ENCODE measurements at regions not wholly inside any gene's neighbourhood (a gene's known extent, or its start where the extent isn't known, plus 50 kb on each side); places are given as distances from the start of the nearest gene placed in this dataset.
"Not testable (repeated sequence)": the region's sequence is repeated elsewhere in the genome, so short reads cannot be mapped to it uniquely, and the experiment has no call there.

DNA sequence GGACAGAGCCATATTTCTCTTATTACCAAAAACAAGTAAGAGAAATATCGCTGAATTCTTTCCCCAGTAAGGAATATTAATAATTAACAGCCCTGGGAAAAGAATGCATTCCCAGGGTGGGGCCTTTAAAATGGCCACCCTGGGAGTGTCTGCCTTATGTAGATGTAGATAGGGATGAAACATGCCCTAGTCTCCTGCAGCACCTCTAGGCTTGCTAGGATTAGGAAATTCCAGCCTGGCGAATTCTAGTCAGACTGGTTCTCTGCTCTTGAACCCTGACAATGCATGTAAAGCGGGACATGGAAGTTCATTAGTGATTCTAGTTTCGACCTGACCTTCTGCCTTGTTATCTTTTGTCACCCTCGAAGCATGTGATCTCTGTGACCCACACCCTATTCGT lies 405.2 kb upstream of the MAP2 start:
- WGBS (ENCODE audit: insufficient coverage), result 97% methylated on average over 4 of the region's 6 CpGs
- POLR2A ChIA-PET, CTCF ChIA-PET: not testable (repeated sequence)

DNA sequence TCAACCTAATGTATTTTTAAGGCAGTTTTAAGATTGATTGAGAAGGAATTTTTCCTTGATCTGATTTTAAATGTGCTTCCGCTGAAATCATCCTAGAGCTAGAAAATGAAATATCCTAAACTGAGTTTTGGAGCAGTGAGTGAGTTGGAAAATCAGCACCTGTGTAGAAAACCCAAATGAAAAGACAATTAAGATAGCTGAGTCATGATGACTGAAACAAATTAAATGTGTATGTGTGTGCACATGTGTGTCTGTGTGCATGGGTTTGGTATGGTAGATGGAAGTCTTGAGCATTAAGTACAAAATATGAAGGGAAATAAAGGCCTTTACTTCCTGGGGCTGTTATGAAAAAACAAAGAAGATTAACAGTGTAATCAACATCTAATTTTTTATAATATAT lies 394.6 kb upstream of the MAP2 start:
- H3K27ac ChIP-seq (ENCODE audit: insufficient read depth in 1 of 2, low read depth in 1 of 2, low read length in 2 of 2, poor library complexity in 1 of 2, severe bottlenecking in 2 of 2), result no peak overlapping the region
- H3K4me1 ChIP-seq (ENCODE audit: control extremely low read depth in 1 of 4, control insufficient read depth in 4 of 4, insufficient read depth in 4 of 4, low read length in 3 of 4), result no peaks in the 10 kb centered on the region
- H3K27me3 ChIP-seq (replicated peaks in 2 of 5; ENCODE audit: control insufficient read depth in 4 of 5, insufficient read depth in 5 of 5, low read length in 4 of 5), result no peaks in the 10 kb centered on the region
- no peaks in the 10 kb centered on the region for H3K9me3 ChIP-seq (ENCODE audit: control extremely low read depth in 1 of 5, control insufficient read depth in 4 of 5, insufficient read depth in 2 of 5, low read depth in 1 of 5, low read length in 4 of 5)
- no peaks in the 10 kb centered on the region for H3K36me3 ChIP-seq (ENCODE audit: control insufficient read depth in 4 of 4, insufficient read depth in 4 of 4, low read length in 3 of 4)
- WGBS (ENCODE audit: insufficient coverage), result 86% methylated on average over 1 of the region's 1 CpG
- ChIA-PET CTCF (no interaction called here), POLR2A (no interaction called here)
- H3K4me3 ChIP-seq (ENCODE audit: control insufficient read depth in 1 of 7, extremely low read depth in 1 of 7, insufficient read depth in 4 of 7, low read depth in 2 of 7, low read length in 6 of 7), result no peak overlapping the region
- DNase-seq, result no peak

More for the DNA sequence above, 405.2 kb upstream of the MAP2 start:
- not testable (repeated sequence) for H3K4me1 ChIP-seq (ENCODE audit: control extremely low read depth in 1 of 4, control insufficient read depth in 4 of 4, insufficient read depth in 4 of 4, low read length in 3 of 4); H3K27ac ChIP-seq (ENCODE audit: insufficient read depth in 1 of 2, low read depth in 1 of 2, low read length in 2 of 2, poor library complexity in 1 of 2, severe bottlenecking in 2 of 2); H3K4me3 ChIP-seq (ENCODE audit: control insufficient read depth in 1 of 7, extremely low read depth in 1 of 7, insufficient read depth in 4 of 7, low read depth in 2 of 7, low read length in 6 of 7); H3K9me3 ChIP-seq (ENCODE audit: control extremely low read depth in 1 of 5, control insufficient read depth in 4 of 5, insufficient read depth in 2 of 5, low read depth in 1 of 5, low read length in 4 of 5); DNase-seq; H3K27me3 ChIP-seq (replicated peaks in 2 of 5; ENCODE audit: control insufficient read depth in 4 of 5, insufficient read depth in 5 of 5, low read length in 4 of 5); H3K36me3 ChIP-seq (ENCODE audit: control insufficient read depth in 4 of 4, insufficient read depth in 4 of 4, low read length in 3 of 4)

DNA sequence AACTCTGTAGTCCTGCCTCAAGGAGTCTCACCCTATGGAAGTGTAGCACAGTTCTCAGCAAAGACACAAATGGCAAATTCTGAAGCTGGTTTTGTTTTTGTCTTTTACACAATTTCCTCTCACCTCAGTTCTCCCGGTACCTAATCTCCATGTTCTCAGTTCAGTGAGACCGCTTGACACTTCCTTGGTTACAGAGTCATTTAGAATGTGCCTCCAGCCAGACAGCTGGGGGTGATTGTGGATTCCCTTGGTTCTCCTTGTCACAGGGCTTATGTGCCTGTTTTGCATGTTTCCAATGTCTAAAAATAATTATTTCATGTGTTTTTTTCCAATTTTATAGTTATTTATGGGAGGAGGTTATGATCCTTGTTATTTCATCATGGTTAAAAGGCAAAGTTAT lies 379.5 kb upstream of the MAP2 start:
- no CpG with 5 or more reads among the region's 2 CpGs for WGBS (ENCODE audit: insufficient coverage)
- POLR2A ChIA-PET, result no interaction called here

DNA sequence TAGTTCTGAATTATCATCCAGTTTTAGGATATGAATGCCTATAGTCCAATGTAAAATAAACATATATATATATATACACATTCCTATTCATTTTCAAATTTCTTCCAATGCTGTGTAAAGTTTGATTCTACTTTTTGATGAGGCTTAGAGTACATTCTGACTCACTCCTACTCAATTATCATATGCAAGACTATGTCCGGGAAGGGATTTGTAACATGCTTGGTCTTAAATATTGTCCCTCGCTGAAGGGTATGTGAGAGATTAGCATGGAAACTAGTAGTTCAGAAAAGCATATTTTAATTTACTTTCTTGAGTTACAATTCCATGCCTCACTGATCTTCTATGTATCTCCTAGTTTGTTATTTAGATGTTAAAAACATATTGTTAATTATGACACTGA lies 377.7 kb upstream of the MAP2 start:
- no peaks in the 10 kb centered on the region for H3K36me3 ChIP-seq (ENCODE audit: control insufficient read depth in 4 of 4, insufficient read depth in 4 of 4, low read length in 3 of 4)
- H3K27me3 ChIP-seq (replicated peaks in 2 of 5; ENCODE audit: control insufficient read depth in 4 of 5, insufficient read depth in 5 of 5, low read length in 4 of 5), result no peaks in the 10 kb centered on the region
- no peak for DNase-seq
- CTCF ChIA-PET, result no interaction called here
- no CpG with 5 or more reads among the region's 2 CpGs for WGBS (ENCODE audit: insufficient coverage)
- H3K4me3 ChIP-seq (ENCODE audit: control insufficient read depth in 1 of 7, extremely low read depth in 1 of 7, insufficient read depth in 4 of 7, low read depth in 2 of 7, low read length in 6 of 7), result no peak overlapping the region
- POLR2A ChIA-PET, result no interaction called here
- no peaks in the 10 kb centered on the region for H3K9me3 ChIP-seq (ENCODE audit: control extremely low read depth in 1 of 5, control insufficient read depth in 4 of 5, insufficient read depth in 2 of 5, low read depth in 1 of 5, low read length in 4 of 5)
- no peaks in the 10 kb centered on the region for H3K4me1 ChIP-seq (ENCODE audit: control extremely low read depth in 1 of 4, control insufficient read depth in 4 of 4, insufficient read depth in 4 of 4, low read length in 3 of 4)
- no peak overlapping the region for H3K27ac ChIP-seq (ENCODE audit: insufficient read depth in 1 of 2, low read depth in 1 of 2, low read length in 2 of 2, poor library complexity in 1 of 2, severe bottlenecking in 2 of 2)

More for the DNA sequence above, 379.5 kb upstream of the MAP2 start:
- Histone ChIP-seq H3K4me1 (ENCODE audit: control extremely low read depth in 1 of 4, control insufficient read depth in 4 of 4, insufficient read depth in 4 of 4, low read length in 3 of 4) (no peaks in the 10 kb centered on the region), H3K9me3 (ENCODE audit: control extremely low read depth in 1 of 5, control insufficient read depth in 4 of 5, insufficient read depth in 2 of 5, low read depth in 1 of 5, low read length in 4 of 5) (no peaks in the 10 kb centered on the region), H3K4me3 (ENCODE audit: control insufficient read depth in 1 of 7, extremely low read depth in 1 of 7, insufficient read depth in 4 of 7, low read depth in 2 of 7, low read length in 6 of 7) (no peak overlapping the region), H3K36me3 (ENCODE audit: control insufficient read depth in 4 of 4, insufficient read depth in 4 of 4, low read length in 3 of 4) (no peaks in the 10 kb centered on the region), H3K27ac (ENCODE audit: insufficient read depth in 1 of 2, low read depth in 1 of 2, low read length in 2 of 2, poor library complexity in 1 of 2, severe bottlenecking in 2 of 2) (no peak overlapping the region), H3K27me3 (replicated peaks in 2 of 5; ENCODE audit: control insufficient read depth in 4 of 5, insufficient read depth in 5 of 5, low read length in 4 of 5) (no peaks in the 10 kb centered on the region)
- CTCF ChIA-PET, result no interaction called here
- no peak for DNase-seq

DNA sequence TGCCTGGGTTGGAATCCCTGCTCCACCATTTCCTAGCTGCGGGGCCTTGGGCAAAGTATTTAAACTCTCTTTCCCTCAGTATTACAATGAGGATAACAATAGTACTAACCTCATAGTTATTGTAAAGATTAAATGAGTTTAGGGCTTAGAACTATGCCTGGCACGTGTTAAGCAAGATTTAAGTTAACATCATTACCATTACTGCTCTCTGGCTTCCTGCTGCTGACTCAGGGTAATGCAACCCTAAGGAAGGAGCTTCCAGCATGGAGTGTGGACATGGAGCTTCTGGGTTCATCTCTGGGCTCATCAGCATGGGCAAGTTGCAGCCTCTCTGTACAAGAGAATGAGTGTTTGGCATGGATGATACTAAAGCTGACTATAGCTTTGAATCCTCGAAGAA lies 374.2 kb upstream of the MAP2 start:
- ChIA-PET CTCF (no interaction called here), POLR2A (no interaction called here)
- Histone ChIP-seq H3K27ac (ENCODE audit: insufficient read depth in 1 of 2, low read depth in 1 of 2, low read length in 2 of 2, poor library complexity in 1 of 2, severe bottlenecking in 2 of 2) (no peak overlapping the region), H3K9me3 (ENCODE audit: control extremely low read depth in 1 of 5, control insufficient read depth in 4 of 5, insufficient read depth in 2 of 5, low read depth in 1 of 5, low read length in 4 of 5) (no peaks in the 10 kb centered on the region), H3K4me1 (ENCODE audit: control extremely low read depth in 1 of 4, control insufficient read depth in 4 of 4, insufficient read depth in 4 of 4, low read length in 3 of 4) (no peaks in the 10 kb centered on the region), H3K27me3 (replicated peaks in 2 of 5; ENCODE audit: control insufficient read depth in 4 of 5, insufficient read depth in 5 of 5, low read length in 4 of 5) (no peaks in the 10 kb centered on the region), H3K36me3 (ENCODE audit: control insufficient read depth in 4 of 4, insufficient read depth in 4 of 4, low read length in 3 of 4) (no peaks in the 10 kb centered on the region), H3K4me3 (ENCODE audit: control insufficient read depth in 1 of 7, extremely low read depth in 1 of 7, insufficient read depth in 4 of 7, low read depth in 2 of 7, low read length in 6 of 7) (no peak overlapping the region)
- WGBS (ENCODE audit: insufficient coverage), result no CpG with 5 or more reads among the region's 3 CpGs
- no peak for DNase-seq

DNA sequence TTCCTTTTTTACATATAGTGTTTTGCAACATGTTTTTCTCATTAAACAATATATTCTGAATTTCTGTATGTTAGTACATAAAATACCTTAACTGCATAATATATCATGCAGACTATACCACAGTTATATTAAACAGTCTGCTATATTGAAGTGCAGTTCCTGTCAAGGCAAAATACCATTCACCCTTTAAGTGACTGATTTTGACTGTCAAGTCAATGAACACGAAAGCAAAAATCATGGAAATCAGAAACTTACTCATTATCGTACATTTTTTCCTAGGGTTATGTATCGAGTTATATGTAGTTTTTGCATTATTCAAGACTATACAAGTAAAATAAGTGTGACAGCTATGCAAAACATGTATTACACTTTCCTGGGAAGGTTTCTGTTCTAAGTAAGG lies 361.6 kb upstream of the MAP2 start:
- no peak overlapping the region for H3K4me3 ChIP-seq (ENCODE audit: control insufficient read depth in 1 of 7, extremely low read depth in 1 of 7, insufficient read depth in 4 of 7, low read depth in 2 of 7, low read length in 6 of 7)
- no peaks in the 10 kb centered on the region for H3K27me3 ChIP-seq (replicated peaks in 2 of 5; ENCODE audit: control insufficient read depth in 4 of 5, insufficient read depth in 5 of 5, low read length in 4 of 5)
- no peak overlapping the region for H3K27ac ChIP-seq (ENCODE audit: insufficient read depth in 1 of 2, low read depth in 1 of 2, low read length in 2 of 2, poor library complexity in 1 of 2, severe bottlenecking in 2 of 2)
- POLR2A ChIA-PET, result no interaction called here
- no peaks in the 10 kb centered on the region for H3K36me3 ChIP-seq (ENCODE audit: control insufficient read depth in 4 of 4, insufficient read depth in 4 of 4, low read length in 3 of 4)
- no peak for DNase-seq
- H3K4me1 ChIP-seq (ENCODE audit: control extremely low read depth in 1 of 4, control insufficient read depth in 4 of 4, insufficient read depth in 4 of 4, low read length in 3 of 4), result no peaks in the 10 kb centered on the region
- WGBS (ENCODE audit: insufficient coverage), result no CpG with 5 or more reads among the region's 3 CpGs
- CTCF ChIA-PET, result no interaction called here
- H3K9me3 ChIP-seq (ENCODE audit: control extremely low read depth in 1 of 5, control insufficient read depth in 4 of 5, insufficient read depth in 2 of 5, low read depth in 1 of 5, low read length in 4 of 5), result no peaks in the 10 kb centered on the region

DNA sequence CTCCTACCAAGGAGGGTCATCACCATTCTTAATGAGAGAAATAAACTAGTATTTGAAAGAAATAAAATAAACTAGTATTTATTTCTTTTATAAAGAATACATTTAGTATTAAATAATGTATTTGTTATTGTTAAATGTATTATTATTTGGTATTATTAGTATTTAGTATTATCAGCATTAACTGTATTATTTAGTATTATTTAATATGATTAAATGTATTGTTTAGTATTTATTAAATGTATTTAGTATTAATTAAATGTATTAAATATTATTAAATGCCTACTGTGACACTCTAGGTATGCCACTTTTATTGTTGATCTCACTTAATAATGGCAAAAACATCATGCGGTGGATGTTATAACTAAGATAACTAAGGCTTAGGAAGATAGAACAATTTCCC lies 353.6 kb upstream of the MAP2 start:
- Histone ChIP-seq H3K9me3 (ENCODE audit: control extremely low read depth in 1 of 5, control insufficient read depth in 4 of 5, insufficient read depth in 2 of 5, low read depth in 1 of 5, low read length in 4 of 5) (no peaks in the 10 kb centered on the region), H3K27me3 (replicated peaks in 2 of 5; ENCODE audit: control insufficient read depth in 4 of 5, insufficient read depth in 5 of 5, low read length in 4 of 5) (no peaks in the 10 kb centered on the region), H3K4me3 (ENCODE audit: control insufficient read depth in 1 of 7, extremely low read depth in 1 of 7, insufficient read depth in 4 of 7, low read depth in 2 of 7, low read length in 6 of 7) (no peak overlapping the region), H3K36me3 (ENCODE audit: control insufficient read depth in 4 of 4, insufficient read depth in 4 of 4, low read length in 3 of 4) (no peaks in the 10 kb centered on the region), H3K27ac (ENCODE audit: insufficient read depth in 1 of 2, low read depth in 1 of 2, low read length in 2 of 2, poor library complexity in 1 of 2, severe bottlenecking in 2 of 2) (no peak overlapping the region), H3K4me1 (ENCODE audit: control extremely low read depth in 1 of 4, control insufficient read depth in 4 of 4, insufficient read depth in 4 of 4, low read length in 3 of 4) (no peaks in the 10 kb centered on the region)
- CTCF ChIA-PET, result no interaction called here
- DNase-seq, result no peak
- WGBS (ENCODE audit: insufficient coverage), result no CpG with 5 or more reads among the region's 1 CpG
- POLR2A ChIA-PET, result no interaction called here

DNA sequence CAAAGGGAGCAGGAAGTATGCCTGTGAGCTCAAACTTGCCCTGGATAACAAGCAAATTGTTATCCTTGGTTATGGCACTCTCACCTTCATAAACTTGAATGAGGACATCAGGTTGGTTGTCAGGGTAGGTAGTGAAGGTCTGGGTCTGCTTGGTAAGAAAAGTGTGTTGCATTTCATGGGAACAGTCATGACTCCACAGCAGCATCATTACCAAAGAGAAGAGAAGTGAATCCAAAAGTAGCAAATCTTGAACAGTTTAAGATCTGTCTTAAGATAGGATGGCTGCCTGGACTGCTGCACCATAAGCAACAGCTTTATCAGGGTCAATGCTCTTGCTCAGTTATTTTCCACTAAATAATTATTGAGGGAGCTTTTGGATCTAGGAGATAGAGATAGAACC lies 350.7 kb upstream of the MAP2 start:
- Histone ChIP-seq H3K4me3 (ENCODE audit: control insufficient read depth in 1 of 7, extremely low read depth in 1 of 7, insufficient read depth in 4 of 7, low read depth in 2 of 7, low read length in 6 of 7) (no peak overlapping the region), H3K36me3 (ENCODE audit: control insufficient read depth in 4 of 4, insufficient read depth in 4 of 4, low read length in 3 of 4) (no peaks in the 10 kb centered on the region), H3K27ac (ENCODE audit: insufficient read depth in 1 of 2, low read depth in 1 of 2, low read length in 2 of 2, poor library complexity in 1 of 2, severe bottlenecking in 2 of 2) (no peak overlapping the region), H3K9me3 (ENCODE audit: control extremely low read depth in 1 of 5, control insufficient read depth in 4 of 5, insufficient read depth in 2 of 5, low read depth in 1 of 5, low read length in 4 of 5) (no peaks in the 10 kb centered on the region), H3K27me3 (replicated peaks in 2 of 5; ENCODE audit: control insufficient read depth in 4 of 5, insufficient read depth in 5 of 5, low read length in 4 of 5) (no peaks in the 10 kb centered on the region), H3K4me1 (ENCODE audit: control extremely low read depth in 1 of 4, control insufficient read depth in 4 of 4, insufficient read depth in 4 of 4, low read length in 3 of 4) (no peaks in the 10 kb centered on the region)
- DNase-seq, result no peak
- ChIA-PET CTCF (no interaction called here), POLR2A (no interaction called here)

Data from common myeloid progenitor, CD34-positive (primary cell).